ENCODE measurements at regions not wholly inside any gene's neighbourhood (a gene's known extent, or its start where the extent isn't known, plus 50 kb on each side); places are given as distances from the start of the nearest gene placed in this dataset.
"Not testable (repeated sequence)": the region's sequence is repeated elsewhere in the genome, so short reads cannot be mapped to it uniquely, and the experiment has no call there.

GRCh38 chr3:25844891-25845290 lies 55.0 kb downstream of the OXSM start:
- no peak for DNase-seq (ENCODE audit: low read depth)

- no peak for DNase-seq (ENCODE audit: low read depth)
Observed at GRCh38 chr3:25846282-25846681, 56.4 kb downstream of the OXSM start.

GRCh38 chr3:25849091-25849490 lies 59.2 kb downstream of the OXSM start:
- no peak for DNase-seq (ENCODE audit: low read depth)

DNA sequence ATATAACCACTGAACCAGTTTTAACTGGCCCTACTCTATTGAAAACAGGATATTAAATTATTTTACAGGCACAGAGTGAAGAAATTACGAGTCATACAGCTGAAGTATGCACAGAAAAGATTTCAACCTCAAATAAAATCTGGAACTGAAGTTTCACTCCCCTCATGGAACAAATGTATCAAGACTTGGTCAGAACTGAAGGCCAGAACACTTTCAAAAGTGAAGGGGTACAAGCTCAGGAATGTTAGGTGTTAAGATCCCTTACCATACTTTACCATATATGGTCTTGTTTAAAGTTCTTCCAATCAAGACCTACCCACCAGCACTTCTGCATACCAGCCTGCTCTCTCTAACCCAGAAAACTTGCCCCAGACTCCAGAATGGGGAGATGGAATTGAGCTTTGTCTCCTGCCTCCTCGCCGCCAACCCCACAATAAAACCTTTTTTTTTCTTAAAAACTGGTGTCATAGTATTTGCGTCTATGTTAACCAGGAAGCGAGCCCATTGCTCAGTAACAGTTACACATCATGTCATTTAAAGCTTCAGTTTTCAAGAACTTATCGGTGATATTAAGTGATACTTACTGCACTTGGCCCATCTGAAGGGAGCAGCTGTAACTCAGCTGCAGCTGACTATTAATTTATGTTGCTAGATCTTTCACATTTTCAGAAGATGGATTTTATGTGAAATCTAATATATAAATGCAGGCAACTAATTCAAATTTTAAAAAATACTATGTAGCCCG lies 59.9 kb downstream of the OXSM start:
- no peak for DNase-seq (ENCODE audit: low read depth)

- not testable (repeated sequence) for DNase-seq (ENCODE audit: low read depth)
Observed at GRCh38 chr3:25851693-25852259, 61.9 kb downstream of the OXSM start.

GRCh38 chr3:25854214-25854613 lies 64.3 kb downstream of the OXSM start:
- no peak for DNase-seq (ENCODE audit: low read depth)

DNA sequence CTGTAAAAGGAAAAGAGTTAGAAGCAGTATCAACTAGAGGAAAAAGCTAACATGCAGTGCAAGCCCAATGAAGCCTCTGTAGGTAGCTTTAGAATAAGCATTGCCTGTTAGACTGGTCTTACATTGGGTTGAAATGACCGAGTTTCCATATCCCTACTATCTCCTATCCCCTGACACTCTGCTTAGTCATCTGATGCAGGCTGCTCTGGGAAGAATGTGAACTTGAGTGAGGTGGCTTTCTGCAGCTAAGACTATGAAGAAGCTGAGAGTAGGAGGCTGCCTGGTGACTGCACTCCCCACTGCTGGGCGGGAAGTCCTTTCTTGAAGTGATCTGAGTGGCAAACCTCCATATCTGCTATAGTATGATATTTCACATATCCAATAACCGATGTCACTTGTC lies 64.7 kb downstream of the OXSM start:
- peak; percentile 14 for DNase-seq (ENCODE audit: low read depth)

- DNase-seq (ENCODE audit: low read depth), result no peak
Observed at GRCh38 chr3:25855266-25855784, 65.4 kb downstream of the OXSM start.

- peak; percentile 12 for DNase-seq (ENCODE audit: low read depth)
Observed at GRCh38 chr3:25856902-25857518, 67.1 kb downstream of the OXSM start.

DNA sequence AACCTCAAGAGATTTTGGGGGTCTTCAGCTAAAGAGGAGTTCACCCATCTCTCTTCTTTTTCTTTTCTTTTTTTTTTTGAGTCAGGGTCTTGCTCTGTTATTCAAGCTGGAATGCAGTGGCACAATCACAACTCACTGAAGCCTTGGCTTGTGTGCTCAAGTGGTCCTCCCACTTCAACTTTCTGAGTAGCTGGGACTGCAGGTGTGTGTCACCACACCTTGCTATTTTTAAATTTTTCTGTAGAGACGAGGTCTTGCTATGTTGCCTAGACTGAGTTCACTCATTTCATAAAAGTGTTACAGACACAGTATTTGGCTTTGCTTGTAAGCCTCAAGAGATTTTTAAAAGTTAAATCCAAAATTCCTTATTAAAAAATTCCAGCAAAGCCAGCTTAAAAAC lies 71.7 kb downstream of the OXSM start:
- no peak for DNase-seq (ENCODE audit: low read depth)

DNA sequence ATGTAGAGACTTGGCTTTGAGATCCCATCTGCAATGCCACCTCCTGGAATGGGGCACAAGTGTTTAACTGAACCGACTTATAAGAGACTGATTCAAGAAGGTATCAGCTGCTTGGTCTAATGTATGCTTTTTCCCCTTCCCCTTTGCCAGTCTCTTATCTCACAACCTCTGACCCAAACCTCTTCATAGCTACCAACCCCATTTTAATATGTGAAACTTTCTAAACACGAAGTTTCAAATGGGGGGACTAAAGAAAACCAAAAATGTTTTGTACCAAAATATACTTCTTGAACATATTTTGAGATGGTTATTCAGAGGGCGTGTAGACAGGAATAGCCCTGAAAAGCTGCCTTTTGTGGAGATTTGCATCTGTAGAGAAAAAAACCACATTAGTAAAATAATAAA lies 73.1 kb downstream of the OXSM start:
- DNase-seq (ENCODE audit: low read depth), result no peak

GRCh38 chr3:25863416-25863959 lies 73.6 kb downstream of the OXSM start:
- no peak for DNase-seq (ENCODE audit: low read depth)

DNA sequence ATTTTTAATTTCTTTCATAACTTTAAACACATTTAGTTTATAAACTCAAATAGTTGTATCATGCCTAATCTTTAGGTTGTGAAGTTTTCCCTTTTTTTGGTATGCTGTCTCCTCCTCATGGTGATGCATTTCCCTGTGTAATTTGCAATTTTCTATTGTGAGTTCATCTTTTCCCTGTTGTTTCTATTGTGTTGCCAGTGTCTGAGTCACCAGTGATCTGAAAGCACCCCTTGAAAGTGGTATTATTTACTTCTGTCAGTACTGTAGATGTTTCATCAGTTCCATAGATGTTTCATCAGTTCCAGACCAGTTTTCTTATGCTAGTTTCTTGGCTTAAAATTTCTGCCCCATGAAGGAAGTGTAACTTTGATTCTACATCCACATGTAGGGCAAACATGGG lies 80.6 kb downstream of the OXSM start:
- DNase-seq (ENCODE audit: low read depth), result no peak

- no peak for DNase-seq (ENCODE audit: low read depth)
Observed at GRCh38 chr3:25872200-25872877, 82.4 kb downstream of the OXSM start.

DNA sequence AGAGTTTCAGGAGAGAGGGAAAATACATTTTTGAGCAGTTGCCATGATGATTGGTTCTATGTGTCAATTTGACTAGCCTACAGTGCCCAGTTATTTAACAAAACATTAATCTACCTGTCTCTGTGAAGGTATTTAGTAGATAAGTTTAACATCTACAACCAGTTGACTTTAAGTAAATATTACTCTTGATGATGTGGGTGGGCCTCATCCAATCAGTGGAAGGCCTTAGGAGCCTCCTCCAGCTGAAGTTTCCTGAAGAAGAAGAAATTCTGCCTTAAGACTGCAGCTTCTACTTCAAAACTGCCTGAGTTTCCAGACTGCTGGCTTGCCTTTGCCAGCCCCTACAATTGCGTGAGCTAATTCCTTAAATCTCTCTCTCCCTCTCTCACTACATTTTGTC lies 93.6 kb downstream of the OXSM start:
- DNase-seq (ENCODE audit: low read depth), result no peak

DNA sequence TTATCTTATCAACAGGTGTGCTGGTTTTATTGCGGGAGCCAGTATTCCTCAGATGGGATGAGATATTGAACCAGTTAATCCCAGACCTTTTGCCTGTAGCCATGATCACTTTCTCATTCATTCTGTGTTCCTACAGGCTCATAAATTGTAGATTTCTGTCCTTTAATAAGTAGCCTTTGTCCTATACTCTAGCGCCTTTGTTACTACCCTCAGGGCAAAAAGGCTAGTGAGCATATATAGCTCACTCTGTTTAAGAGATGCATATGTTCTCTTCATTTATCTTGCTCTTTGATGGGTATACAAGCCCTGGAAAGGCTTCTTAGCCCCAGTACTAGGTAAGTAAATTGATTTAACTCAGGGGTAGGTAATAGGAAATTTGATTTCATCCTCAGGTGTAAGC lies 95.1 kb downstream of the OXSM start:
- no peak for DNase-seq (ENCODE audit: low read depth)

DNA sequence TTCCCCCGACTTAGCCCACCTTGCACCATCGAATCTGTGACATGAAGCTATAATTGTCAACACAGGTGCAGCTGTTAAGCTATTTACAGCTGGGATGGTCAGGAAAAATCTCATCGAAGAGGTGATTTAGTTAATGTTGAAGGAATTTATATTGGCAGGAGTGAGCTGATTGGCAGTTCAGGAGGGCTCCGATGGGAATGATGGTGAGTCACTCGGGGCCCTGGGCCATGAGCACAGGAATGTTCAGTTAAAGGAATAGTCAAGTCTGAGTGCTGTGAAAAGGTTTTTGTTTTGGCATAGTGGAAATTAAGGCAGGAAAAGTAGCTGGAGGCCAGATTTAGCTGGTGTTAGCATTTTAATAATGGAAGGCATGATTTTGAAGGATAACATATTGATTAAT lies 95.7 kb downstream of the OXSM start:
- no peak for DNase-seq (ENCODE audit: low read depth)

- no peak for DNase-seq (ENCODE audit: low read depth)
Observed at GRCh38 chr3:25887907-25888306, 98.0 kb downstream of the OXSM start.

DNA sequence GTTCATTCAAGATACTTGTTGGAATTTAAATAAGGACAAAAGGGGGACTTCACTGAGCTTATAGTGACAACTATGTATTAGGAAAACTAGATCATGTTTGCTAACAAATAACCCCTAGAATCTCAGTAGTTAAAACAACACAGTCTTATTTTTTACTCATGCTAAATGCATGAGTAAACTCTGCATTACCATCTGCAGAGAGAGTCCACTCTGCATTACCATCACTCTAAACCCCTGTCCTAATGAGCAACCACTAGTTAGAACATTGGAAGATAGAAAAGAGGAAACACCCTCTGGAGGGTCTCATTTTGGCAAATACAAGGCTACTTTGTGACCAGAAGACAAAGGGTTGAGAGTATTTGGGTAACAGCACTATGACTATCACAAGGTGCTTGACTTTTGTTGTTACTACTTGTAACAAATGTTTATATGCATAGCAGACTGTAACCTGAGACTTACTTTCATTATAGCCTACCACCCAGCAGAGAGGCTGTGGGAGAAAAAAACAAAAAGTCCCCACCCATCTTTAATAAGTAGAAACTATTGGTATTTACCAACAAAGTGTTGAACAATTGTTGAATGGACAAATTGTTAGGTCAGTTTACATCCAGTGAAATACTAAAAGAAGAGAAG lies 99.1 kb downstream of the OXSM start:
- DNase-seq (ENCODE audit: low read depth), result no peak

DNA sequence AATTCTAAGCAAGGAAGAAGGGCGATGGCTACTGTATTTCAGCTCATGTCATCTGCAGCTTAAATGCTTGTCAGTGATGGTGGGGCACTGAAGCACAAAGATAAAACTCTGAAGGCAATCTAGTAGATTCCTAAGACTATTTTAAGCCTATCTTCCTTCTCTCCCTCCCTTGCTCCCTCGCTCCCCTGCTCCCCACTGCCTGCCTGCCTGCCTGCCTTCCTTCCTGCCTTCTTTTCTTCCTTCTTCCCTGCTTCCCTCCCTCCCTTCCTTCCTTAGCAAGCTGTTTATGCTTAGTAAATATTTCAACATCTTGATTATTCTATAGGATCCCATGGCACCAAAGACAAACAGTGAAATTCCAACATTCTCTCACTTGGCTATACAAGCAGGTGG lies 99.6 kb downstream of the OXSM start:
- no peak for DNase-seq (ENCODE audit: low read depth)

GRCh38 chr3:25894101-25894500 lies 104.2 kb downstream of the OXSM start:
- no peak for DNase-seq (ENCODE audit: low read depth)

- DNase-seq (ENCODE audit: low read depth), result no peak
Observed at GRCh38 chr3:25895031-25895430, 105.1 kb downstream of the OXSM start.

All from GM04504 (cell line).